Hepatocyte (in vitro differentiated cells): ENCODE measurements at regions not wholly inside any gene's neighbourhood (a gene's known extent, or its start where the extent isn't known, plus 50 kb on each side); places are given as distances from the start of the nearest gene placed in this dataset.

ENCODE experiments used
- DNase-seq: peaks from one replicate; pipeline ENCODE4 v3.0.0-alpha.2; 2016; ENCODE audit warnings: low spot score
- H2AFZ ChIP-seq: fragments of 200-600 bp; sonication (generic); 2 replicates; pipeline ENCODE4 v1.6.0; 2016; ENCODE audit warnings: antibody characterized with exemption, mild to moderate bottlenecking
- H3K27ac ChIP-seq: fragments of 200-600 bp; sonication (generic); 2 replicates; pipeline ENCODE4 v1.5.1; 2016; ENCODE audit warnings: mild to moderate bottlenecking
- H3K27me3 ChIP-seq: fragments of 200-600 bp; sonication (generic); 2 replicates; pipeline ENCODE4 v1.6.1; 2016
- H3K36me3 ChIP-seq: fragments of 200-600 bp; sonication (generic); replicated peaks from 2 replicates; pipeline ENCODE4 v1.5.1; 2016; ENCODE audit warnings: low read depth; ENCODE audit not compliant: insufficient read depth
- H3K4me1 ChIP-seq: fragments of 200-600 bp; sonication (generic); 2 replicates; pipeline ENCODE4 v1.5.1; 2016; ENCODE audit warnings: mild to moderate bottlenecking, moderate library complexity; ENCODE audit not compliant: insufficient read depth
- H3K4me2 ChIP-seq: fragments of 200-600 bp; sonication (generic); 2 replicates; pipeline ENCODE4 v1.6.0; 2016
- H3K4me3 ChIP-seq: fragments of 200-600 bp; sonication (generic); 2 replicates; pipeline ENCODE4 v1.5.1; 2016; ENCODE audit warnings: mild to moderate bottlenecking
- H3K79me2 ChIP-seq: fragments of 200-600 bp; sonication (generic); 2 replicates; pipeline ENCODE4 v1.6.0; 2017; ENCODE audit warnings: mild to moderate bottlenecking
- H3K9me2 ChIP-seq: fragments of 200-600 bp; sonication (generic); replicated peaks from 2 replicates; pipeline ENCODE4 v1.6.0; 2017; ENCODE audit warnings: mild to moderate bottlenecking; ENCODE audit not compliant: insufficient read depth
- H3K9me3 ChIP-seq: fragments of 200-600 bp; sonication (generic); 2 replicates; pipeline ENCODE4 v1.5.1; 2016; ENCODE audit warnings: low read depth, mild to moderate bottlenecking
- H4K20me1 ChIP-seq: fragments of 200-600 bp; sonication (generic); 2 replicates; pipeline ENCODE4 v1.6.0; 2016; ENCODE audit warnings: mild to moderate bottlenecking; ENCODE audit not compliant: insufficient read depth, poor library complexity, severe bottlenecking
- EZH2 ChIP-seq: fragments of 200-600 bp; sonication (generic); IDR thresholded peaks from 2 replicates; pipeline ENCODE4 v1.6.1; 2016; ENCODE audit warnings: antibody characterized with exemption, mild to moderate bottlenecking, borderline replicate concordance
- EZH2phosphoT487 ChIP-seq: fragments of 200-600 bp; sonication (generic); IDR thresholded peaks from one replicate; pipeline ENCODE4 v1.6.1; 2018; ENCODE audit warnings: antibody characterized with exemption, mild to moderate bottlenecking, low read depth, moderate library complexity; ENCODE audit not compliant: unreplicated experiment, severe bottlenecking
- WGBS: methylation state at CpG from one replicate; pipeline ENCODE4 v1.1.6; 2016; ENCODE audit warnings: low lambda C conversion rate; ENCODE audit errors: missing lambda C conversion rate; 5-methylcytosine and 5-hydroxymethylcytosine counted together
- TF ChIP-seq, protein P1 (sequence below): fragments of 200-600 bp; sonication (generic); IDR thresholded peaks from 2 replicates; pipeline ENCODE4 v1.5.1; 2016; ENCODE audit warnings: antibody characterized with exemption, mild to moderate bottlenecking; ENCODE audit not compliant: poor library complexity

DNA sequence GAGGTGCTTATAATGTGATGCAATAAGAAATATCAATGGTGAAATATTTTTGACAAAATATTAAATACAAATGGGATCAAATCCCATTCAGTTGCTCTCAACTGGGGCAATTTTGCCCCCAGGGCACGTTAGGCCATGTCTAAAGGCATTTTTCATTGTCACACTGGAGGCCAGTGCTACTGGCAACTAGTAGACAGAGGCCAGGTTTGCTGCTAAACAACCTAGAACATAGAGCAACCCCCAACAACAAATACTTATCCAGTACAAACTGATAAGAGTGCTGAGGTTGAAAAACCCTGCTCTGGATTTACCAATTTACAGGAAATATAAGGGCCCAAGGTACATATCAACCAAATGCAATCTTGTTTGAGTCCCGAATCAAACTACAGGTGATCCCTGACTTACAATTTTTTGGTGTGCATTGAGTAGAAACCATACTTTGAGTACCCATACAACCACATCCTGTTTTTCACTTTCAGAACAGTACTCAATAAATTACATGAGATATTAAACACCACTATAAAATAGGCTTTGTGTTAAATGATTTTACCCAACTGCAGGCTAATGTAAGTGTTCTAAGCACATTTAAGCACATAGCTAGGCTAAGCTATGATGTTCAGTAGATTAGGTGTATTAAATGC is 237.5 kb downstream of the HNRNPD start:
- no peaks in the 10 kb centered on the region for H3K36me3 ChIP-seq
- no peaks in the 10 kb centered on the region for H3K9me3 ChIP-seq
- H3K9me2 ChIP-seq, result no peaks in the 10 kb centered on the region
- no peaks in the 10 kb centered on the region for H3K4me1 ChIP-seq
- H4K20me1 ChIP-seq, result no peaks in the 10 kb centered on the region
- H2AFZ ChIP-seq, result no peak overlapping the region
- no peaks in the 10 kb centered on the region for H3K79me2 ChIP-seq
- no peak overlapping the region for H3K27ac ChIP-seq
- 74% methylated on average over 2 of the region's 2 CpGs for WGBS
- no peaks in the 10 kb centered on the region for H3K27me3 ChIP-seq
- no peak for DNase-seq
- no peak overlapping the region for H3K4me3 ChIP-seq
- no peak overlapping the region for H3K4me2 ChIP-seq
- TF ChIP-seq, protein P1, sequence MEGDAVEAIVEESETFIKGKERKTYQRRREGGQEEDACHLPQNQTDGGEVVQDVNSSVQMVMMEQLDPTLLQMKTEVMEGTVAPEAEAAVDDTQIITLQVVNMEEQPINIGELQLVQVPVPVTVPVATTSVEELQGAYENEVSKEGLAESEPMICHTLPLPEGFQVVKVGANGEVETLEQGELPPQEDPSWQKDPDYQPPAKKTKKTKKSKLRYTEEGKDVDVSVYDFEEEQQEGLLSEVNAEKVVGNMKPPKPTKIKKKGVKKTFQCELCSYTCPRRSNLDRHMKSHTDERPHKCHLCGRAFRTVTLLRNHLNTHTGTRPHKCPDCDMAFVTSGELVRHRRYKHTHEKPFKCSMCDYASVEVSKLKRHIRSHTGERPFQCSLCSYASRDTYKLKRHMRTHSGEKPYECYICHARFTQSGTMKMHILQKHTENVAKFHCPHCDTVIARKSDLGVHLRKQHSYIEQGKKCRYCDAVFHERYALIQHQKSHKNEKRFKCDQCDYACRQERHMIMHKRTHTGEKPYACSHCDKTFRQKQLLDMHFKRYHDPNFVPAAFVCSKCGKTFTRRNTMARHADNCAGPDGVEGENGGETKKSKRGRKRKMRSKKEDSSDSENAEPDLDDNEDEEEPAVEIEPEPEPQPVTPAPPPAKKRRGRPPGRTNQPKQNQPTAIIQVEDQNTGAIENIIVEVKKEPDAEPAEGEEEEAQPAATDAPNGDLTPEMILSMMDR, result no peak
- no peak for TF ChIP-seq EZH2phosphoT487
- no peak for TF ChIP-seq EZH2

DNA sequence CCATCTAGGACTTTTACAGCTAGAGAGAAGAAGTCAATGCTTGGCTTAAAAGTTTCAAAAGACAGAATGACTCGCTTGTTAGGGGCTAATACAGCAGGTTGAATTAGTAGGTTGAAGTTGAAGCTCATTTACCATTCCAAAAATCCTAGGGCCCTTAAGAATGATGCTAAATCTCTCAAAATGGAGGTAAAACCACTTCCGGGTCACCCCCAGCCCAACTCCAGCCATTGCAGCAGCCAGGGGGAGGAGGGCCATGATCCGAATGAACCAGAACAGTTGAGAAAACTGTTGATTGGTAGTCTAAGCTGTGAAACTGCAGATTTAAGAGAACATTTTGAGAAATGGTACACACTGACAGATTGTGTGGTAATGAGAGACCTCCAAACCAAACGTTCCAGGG is 245.4 kb downstream of the HNRNPD start:
- H3K36me3 ChIP-seq, result no peaks in the 10 kb centered on the region
- no peak for DNase-seq
- WGBS, result 94% methylated on average over 4 of the region's 4 CpGs

GRCh38 chr4:82126512-82127040 is 247.2 kb downstream of the HNRNPD start:
- H3K27ac ChIP-seq, result no peak overlapping the region
- no peaks in the 10 kb centered on the region for H3K9me2 ChIP-seq
- no peak for DNase-seq
- TF ChIP-seq EZH2phosphoT487 (no peak), EZH2 (no peak)
- TF ChIP-seq, protein P1, result no peak
- H3K4me1 ChIP-seq, result no peaks in the 10 kb centered on the region
- WGBS, result 76% methylated on average over 5 of the region's 5 CpGs
- no peak overlapping the region for H3K4me2 ChIP-seq
- H3K9me3 ChIP-seq, result no peaks in the 10 kb centered on the region
- H4K20me1 ChIP-seq, result no peaks in the 10 kb centered on the region
- no peak overlapping the region for H2AFZ ChIP-seq
- H3K36me3 ChIP-seq, result no peaks in the 10 kb centered on the region
- no peak overlapping the region for H3K4me3 ChIP-seq
- no peaks in the 10 kb centered on the region for H3K27me3 ChIP-seq
- no peaks in the 10 kb centered on the region for H3K79me2 ChIP-seq

More for the DNA sequence above, 245.4 kb downstream of the HNRNPD start:
- H3K27me3 ChIP-seq, result no peaks in the 10 kb centered on the region
- H3K4me3 ChIP-seq, result no peak overlapping the region
- no peaks in the 10 kb centered on the region for H3K79me2 ChIP-seq
- no peak overlapping the region for H2AFZ ChIP-seq
- H3K27ac ChIP-seq, result no peak overlapping the region
- no peak overlapping the region for H3K4me2 ChIP-seq
- no peaks in the 10 kb centered on the region for H3K9me2 ChIP-seq
- no peaks in the 10 kb centered on the region for H4K20me1 ChIP-seq
- TF ChIP-seq, protein P1, result no peak
- no peak for TF ChIP-seq EZH2
- TF ChIP-seq EZH2phosphoT487, result no peak
- H3K4me1 ChIP-seq, result no peaks in the 10 kb centered on the region
- no peaks in the 10 kb centered on the region for H3K9me3 ChIP-seq
